Peyer's patch (tissue), 4 donors: ENCODE measurements at regions not wholly inside any gene's neighbourhood (a gene's known extent, or its start where the extent isn't known, plus 50 kb on each side); places are given as distances from the start of the nearest gene placed in this dataset.
"Not testable (repeated sequence)": the region's sequence is repeated elsewhere in the genome, so short reads cannot be mapped to it uniquely, and the experiment has no call there.

Experiments
- DNase-seq, 3 donors: peaks; one replicate each; pipeline ENCODE4 v3.0.0-alpha.2; 2017 to 2019
- H3K27ac ChIP-seq, 4 donors: fragments of 200-600 bp; sonication (generic); one replicate each; pipeline ENCODE4 v1.5.1; 2016 to 2019
- H3K27me3 ChIP-seq, 2 donors: fragments of 200-600 bp; sonication (generic); one replicate each; pipeline ENCODE4 v1.5.1; 2019
- H3K36me3 ChIP-seq, 3 donors: fragments of 200-600 bp; sonication (generic); one replicate each; pipeline ENCODE4 v1.5.1; 2016 to 2019
- H3K4me1 ChIP-seq, 4 donors: fragments of 200-600 bp; sonication (generic); one replicate each; pipeline ENCODE4 v1.5.1; 2016 to 2019
- H3K4me3 ChIP-seq, 4 donors: fragments of 200-600 bp; sonication (generic); 1 replicate in 3 of 4; 2 replicates in 1 of 4; pipeline ENCODE4 v1.5.1; 2016 to 2019; ENCODE audit warnings: mild to moderate bottlenecking in 1 of 4
- H3K9me3 ChIP-seq, 4 donors: fragments of 200-600 bp; sonication (generic); one replicate each; pipeline ENCODE4 v1.5.1; 2016 to 2019; ENCODE audit warnings: mild to moderate bottlenecking in 1 of 4
- CTCF ChIP-seq, 6 experiments: fragments of 450-650 bp in 4 of 6; fragments of 200-600 bp in 2 of 6; sonication (generic) in 1 of 6; IDR thresholded peaks; one replicate each; pipeline ENCODE4 v1.5.1; 2017 to 2019; ENCODE audit warnings: antibody characterized with exemption in 6 of 6, mild to moderate bottlenecking in 3 of 6, moderate library complexity in 1 of 6
- POLR2A ChIP-seq, 2 donors: fragments of 450-650 bp; IDR thresholded peaks; one replicate each; pipeline ENCODE4 v1.5.1; 2017; ENCODE audit warnings: antibody characterized with exemption in 2 of 2, mild to moderate bottlenecking in 2 of 2, moderate library complexity in 2 of 2

GRCh38 chr3:67244130-67244529, 246.0 kb downstream of the KBTBD8 start:
- Histone ChIP-seq H3K4me1 (no peaks in the 10 kb centered on the region), H3K27ac (no peak overlapping the region), H3K27me3 (no peaks in the 10 kb centered on the region), H3K36me3 (no peaks in the 10 kb centered on the region), H3K4me3 (no peak overlapping the region), H3K9me3 (no peaks in the 10 kb centered on the region)
- no peak for TF ChIP-seq CTCF (IDR thresholded peaks at IDR 0.05)
- no peak for TF ChIP-seq POLR2A (IDR thresholded peaks at IDR 0.05)
- no peak for DNase-seq

GRCh38 chr3:67245545-67245944, 247.4 kb downstream of the KBTBD8 start:
- TF ChIP-seq POLR2A (IDR thresholded peaks at IDR 0.05) (no peak), CTCF (IDR thresholded peaks at IDR 0.05) (no peak)
- Histone ChIP-seq H3K27ac (no peak overlapping the region), H3K36me3 (no peaks in the 10 kb centered on the region), H3K27me3 (no peaks in the 10 kb centered on the region), H3K4me3 (no peak overlapping the region), H3K9me3 (no peaks in the 10 kb centered on the region), H3K4me1 (no peaks in the 10 kb centered on the region)
- no peak for DNase-seq

DNA sequence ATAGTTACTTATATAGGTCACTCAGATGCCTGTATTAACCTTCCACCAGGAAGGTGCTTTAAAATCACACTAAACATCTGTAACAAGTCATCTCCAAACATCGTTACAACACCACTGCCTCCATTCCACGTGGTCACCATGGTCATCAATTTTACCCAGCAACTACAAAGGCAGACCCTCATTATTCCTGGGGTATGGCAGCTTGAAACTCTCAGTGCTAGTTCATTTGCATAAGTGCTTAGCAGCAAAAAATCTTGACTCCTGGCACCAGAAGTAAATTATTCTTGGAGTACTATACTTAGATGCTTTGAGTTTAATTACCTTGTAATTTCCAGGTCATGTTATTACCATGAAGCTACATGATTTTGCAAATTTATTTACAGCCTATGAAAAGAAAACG, 250.6 kb downstream of the KBTBD8 start:
- no peaks in the 10 kb centered on the region for H3K27me3 ChIP-seq
- H3K27ac ChIP-seq, result no peak overlapping the region
- no peaks in the 10 kb centered on the region for H3K9me3 ChIP-seq
- no peak overlapping the region for H3K4me3 ChIP-seq
- H3K4me1 ChIP-seq, result no peaks in the 10 kb centered on the region
- TF ChIP-seq POLR2A (IDR thresholded peaks at IDR 0.05), result no peak
- TF ChIP-seq CTCF (IDR thresholded peaks at IDR 0.05), result no peak
- no peak for DNase-seq
- no peaks in the 10 kb centered on the region for H3K36me3 ChIP-seq

- not testable (repeated sequence) for H3K4me1 ChIP-seq, H3K4me3 ChIP-seq, H3K36me3 ChIP-seq, DNase-seq, H3K27ac ChIP-seq, H3K27me3 ChIP-seq, H3K9me3 ChIP-seq
These were observed 254.8 kb downstream of the KBTBD8 start for GRCh38 chr3:67252906-67253305.

GRCh38 chr3:67278015-67278618, 280.0 kb downstream of the KBTBD8 start:
- H3K4me1 ChIP-seq, result no peaks in the 10 kb centered on the region
- no peak for DNase-seq
- no peaks in the 10 kb centered on the region for H3K9me3 ChIP-seq
- no peaks in the 10 kb centered on the region for H3K27me3 ChIP-seq
- no peak overlapping the region for H3K27ac ChIP-seq
- no peak for TF ChIP-seq CTCF (IDR thresholded peaks at IDR 0.05)
- TF ChIP-seq POLR2A (IDR thresholded peaks at IDR 0.05), result no peak
- no peak overlapping the region for H3K4me3 ChIP-seq
- no peaks in the 10 kb centered on the region for H3K36me3 ChIP-seq

- DNase-seq, result no peak
- H3K27ac ChIP-seq, result no peak overlapping the region
- no peak for TF ChIP-seq POLR2A (IDR thresholded peaks at IDR 0.05)
- no peak for TF ChIP-seq CTCF (IDR thresholded peaks at IDR 0.05)
- H3K27me3 ChIP-seq, result no peaks in the 10 kb centered on the region
- no peaks in the 10 kb centered on the region for H3K36me3 ChIP-seq
- H3K4me3 ChIP-seq, result no peak overlapping the region
- H3K9me3 ChIP-seq, result no peaks in the 10 kb centered on the region
- H3K4me1 ChIP-seq, result no peaks in the 10 kb centered on the region
These were observed 288.5 kb downstream of the KBTBD8 start for GRCh38 chr3:67286586-67286985.
